ENCODE measurements at regions not wholly inside any gene's neighbourhood (a gene's known extent, or its start where the extent isn't known, plus 50 kb on each side); places are given as distances from the start of the nearest gene placed in this dataset.

DNA sequence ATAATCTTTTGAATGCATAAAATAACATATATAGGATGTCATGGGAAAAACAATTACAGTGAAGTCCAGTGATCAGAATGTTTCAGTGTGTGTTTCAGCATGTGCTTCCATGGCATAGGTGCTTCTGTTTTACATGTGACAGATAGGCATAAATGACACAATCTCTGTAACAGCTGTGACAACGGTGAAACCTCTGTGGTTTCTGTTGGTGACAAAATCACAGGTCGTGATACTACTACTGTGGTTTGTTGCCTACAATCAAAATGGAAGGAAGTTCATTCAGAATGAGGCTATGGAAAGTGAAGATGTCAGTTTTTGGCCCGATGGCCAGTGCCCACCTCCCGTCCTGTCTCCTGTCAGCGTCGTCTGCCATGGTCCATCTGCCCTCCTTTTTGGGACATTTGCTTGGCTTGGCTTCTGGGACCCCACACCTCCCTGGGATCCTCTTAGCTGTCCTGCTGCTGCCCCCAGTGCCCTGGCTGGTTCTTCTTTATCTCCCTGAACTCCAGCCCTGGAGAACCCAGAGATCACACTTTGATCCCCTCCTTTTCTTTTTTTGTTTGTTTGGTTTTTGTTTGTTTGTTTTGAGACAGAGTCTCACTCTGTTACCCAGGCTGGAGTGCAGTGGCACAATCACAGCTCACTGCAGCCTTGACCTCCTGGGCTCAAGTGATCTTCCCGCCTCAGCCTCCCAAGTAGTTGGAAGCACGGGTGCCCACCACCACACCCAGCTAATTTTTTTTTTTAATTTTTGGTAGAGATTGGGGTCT lies 79.3 kb upstream of the NAA20 start:
- peak; percentile 61 for DNase-seq (ENCODE audit: low read depth)
- TF ChIP-seq, protein P1, sequence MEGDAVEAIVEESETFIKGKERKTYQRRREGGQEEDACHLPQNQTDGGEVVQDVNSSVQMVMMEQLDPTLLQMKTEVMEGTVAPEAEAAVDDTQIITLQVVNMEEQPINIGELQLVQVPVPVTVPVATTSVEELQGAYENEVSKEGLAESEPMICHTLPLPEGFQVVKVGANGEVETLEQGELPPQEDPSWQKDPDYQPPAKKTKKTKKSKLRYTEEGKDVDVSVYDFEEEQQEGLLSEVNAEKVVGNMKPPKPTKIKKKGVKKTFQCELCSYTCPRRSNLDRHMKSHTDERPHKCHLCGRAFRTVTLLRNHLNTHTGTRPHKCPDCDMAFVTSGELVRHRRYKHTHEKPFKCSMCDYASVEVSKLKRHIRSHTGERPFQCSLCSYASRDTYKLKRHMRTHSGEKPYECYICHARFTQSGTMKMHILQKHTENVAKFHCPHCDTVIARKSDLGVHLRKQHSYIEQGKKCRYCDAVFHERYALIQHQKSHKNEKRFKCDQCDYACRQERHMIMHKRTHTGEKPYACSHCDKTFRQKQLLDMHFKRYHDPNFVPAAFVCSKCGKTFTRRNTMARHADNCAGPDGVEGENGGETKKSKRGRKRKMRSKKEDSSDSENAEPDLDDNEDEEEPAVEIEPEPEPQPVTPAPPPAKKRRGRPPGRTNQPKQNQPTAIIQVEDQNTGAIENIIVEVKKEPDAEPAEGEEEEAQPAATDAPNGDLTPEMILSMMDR (IDR thresholded peaks at IDR 0.05; ENCODE audit: low read depth, low read length): no peak
- TF ChIP-seq MYC (IDR thresholded peaks at IDR 0.05; ENCODE audit: low read depth, low read length) (peak; percentile 22; the same call in 1 of the 2 replicates), MAX (IDR thresholded peaks at IDR 0.05; ENCODE audit: low read depth, low read length) (peak; percentile 76)
- H3K4me3 ChIP-seq (ENCODE audit: low read depth, low read length): no peak overlapping the region

DNA sequence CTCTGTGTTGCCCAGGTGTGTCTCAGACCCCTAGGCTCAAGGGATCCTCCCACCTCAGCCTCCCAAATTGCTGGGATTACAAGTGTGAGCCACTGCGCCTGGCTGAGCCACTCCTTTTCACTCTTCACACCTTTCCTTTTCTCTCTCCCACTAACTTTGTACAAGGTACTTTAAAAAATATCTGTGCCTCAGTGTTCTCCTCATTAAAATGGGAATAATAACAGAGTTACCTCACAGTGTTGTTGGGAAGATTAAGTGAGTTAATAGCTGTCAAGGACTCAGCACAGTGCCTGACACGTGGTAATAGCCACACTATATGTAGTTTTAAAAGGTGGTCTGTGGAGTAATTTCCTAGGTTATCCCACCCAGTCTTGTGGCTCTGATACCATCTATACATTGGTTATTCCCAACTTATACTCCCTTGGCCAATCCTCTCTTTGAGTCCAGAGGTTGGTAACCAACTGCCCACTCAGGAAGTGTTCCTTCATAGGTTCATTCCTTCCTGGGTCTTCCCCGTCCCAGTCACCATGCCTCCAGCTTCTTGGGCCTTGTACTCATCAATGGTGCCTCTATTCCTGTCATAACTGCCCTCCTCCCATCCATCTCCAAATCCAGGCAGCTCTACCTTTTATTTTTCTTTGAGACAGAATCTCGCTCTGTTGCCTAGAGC lies 78.6 kb upstream of the NAA20 start:
- DNase-seq (ENCODE audit: low read depth): no peak
- no peak overlapping the region for H3K4me3 ChIP-seq (ENCODE audit: low read depth, low read length)
- TF ChIP-seq MYC (IDR thresholded peaks at IDR 0.05; ENCODE audit: low read depth, low read length) (no peak), POLR2A (IDR thresholded peaks at IDR 0.05; ENCODE audit: extremely low read depth, insufficient read length) (no peak), MAX (IDR thresholded peaks at IDR 0.05; ENCODE audit: low read depth, low read length) (no peak)
- TF ChIP-seq, protein P1 (IDR thresholded peaks at IDR 0.05; ENCODE audit: low read depth, low read length): no peak

DNA sequence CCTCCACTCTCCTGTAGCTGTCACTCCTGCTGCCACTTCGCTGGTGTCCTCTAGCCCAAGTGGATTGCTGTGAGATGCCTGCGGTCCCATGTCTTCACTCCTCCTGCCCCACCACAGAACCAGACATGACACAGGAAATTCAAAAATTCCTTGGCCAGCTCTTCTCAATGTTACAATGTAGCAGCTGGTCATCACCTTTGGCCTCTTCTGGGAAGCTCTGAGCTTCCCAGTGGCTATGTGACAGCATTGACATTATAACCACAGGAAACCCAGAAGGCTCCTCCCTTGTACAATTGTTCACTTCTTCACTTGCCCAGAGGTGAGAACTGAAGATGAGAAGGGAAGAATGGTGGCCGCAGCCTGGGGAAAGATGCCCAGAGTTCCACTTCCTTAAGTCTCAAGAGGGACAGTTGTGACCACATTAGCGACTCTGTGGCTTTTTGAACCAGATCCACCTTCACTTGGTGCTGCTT lies 76.1 kb upstream of the NAA20 start:
- H3K4me3 ChIP-seq (ENCODE audit: low read depth, low read length): no peak overlapping the region
- no peak for TF ChIP-seq MYC (IDR thresholded peaks at IDR 0.05; ENCODE audit: low read depth, low read length)
- TF ChIP-seq, protein P1 (IDR thresholded peaks at IDR 0.05; ENCODE audit: low read depth, low read length): no peak
- no peak for TF ChIP-seq POLR2A (IDR thresholded peaks at IDR 0.05; ENCODE audit: extremely low read depth, insufficient read length)
- no peak for TF ChIP-seq MAX (IDR thresholded peaks at IDR 0.05; ENCODE audit: low read depth, low read length)
- DNase-seq (ENCODE audit: low read depth): peak; percentile 44

GRCh38 chr20:19942611-19943010 lies 74.6 kb upstream of the NAA20 start:
- no peak overlapping the region for H3K4me3 ChIP-seq (ENCODE audit: low read depth, low read length)
- TF ChIP-seq MAX (IDR thresholded peaks at IDR 0.05; ENCODE audit: low read depth, low read length) (no peak), POLR2A (IDR thresholded peaks at IDR 0.05; ENCODE audit: extremely low read depth, insufficient read length) (no peak), MYC (IDR thresholded peaks at IDR 0.05; ENCODE audit: low read depth, low read length) (no peak)
- TF ChIP-seq, protein P1 (IDR thresholded peaks at IDR 0.05; ENCODE audit: low read depth, low read length): no peak
- no peak for DNase-seq (ENCODE audit: low read depth)

- TF ChIP-seq POLR2A (IDR thresholded peaks at IDR 0.05; ENCODE audit: extremely low read depth, insufficient read length) (no peak), MYC (IDR thresholded peaks at IDR 0.05; ENCODE audit: low read depth, low read length) (no peak), MAX (IDR thresholded peaks at IDR 0.05; ENCODE audit: low read depth, low read length) (no peak)
- TF ChIP-seq, protein P1 (IDR thresholded peaks at IDR 0.05; ENCODE audit: low read depth, low read length): no peak
- DNase-seq (ENCODE audit: low read depth): peak; percentile 82
- H3K4me3 ChIP-seq (ENCODE audit: low read depth, low read length): no peak overlapping the region
Measured at GRCh38 chr20:19943061-19943521, 74.1 kb upstream of the NAA20 start.
